Amygdala (tissue), 56 donors: ENCODE measurements at regions not wholly inside any gene's neighbourhood (a gene's known extent, or its start where the extent isn't known, plus 50 kb on each side); places are given as distances from the start of the nearest gene placed in this dataset.
A peak's percentile ranks its signal among the peaks of the same experiment; 100 is the strongest.
"Not testable (repeated sequence)": the region's sequence is repeated elsewhere in the genome, so short reads cannot be mapped to it uniquely, and the experiment has no call there.

Experiments used
- DNase-seq, 56 donors: peaks; one replicate each; lab custom pipeline; 2025; lab: John Stamatoyannopoulos, UW

- DNase-seq, result no peak
Observed at GRCh38 chr2:105691947-105692390, 52.7 kb upstream of the NCK2 start.

GRCh38 chr2:105690566-105690965 is 54.1 kb upstream of the NCK2 start:
- DNase-seq, result no peak

GRCh38 chr2:105689484-105689883 is 55.2 kb upstream of the NCK2 start:
- DNase-seq, result no peak

- DNase-seq, result no peak
Observed at GRCh38 chr2:105688946-105689345, 55.8 kb upstream of the NCK2 start.

GRCh38 chr2:105686588-105686987 is 58.1 kb upstream of the NCK2 start:
- no peak for DNase-seq

- DNase-seq, result peak in 1 of 56 donors; percentile 6
Observed at GRCh38 chr2:105683011-105683492, 61.7 kb upstream of the NCK2 start.

GRCh38 chr2:105682401-105682800 is 62.3 kb upstream of the NCK2 start:
- DNase-seq, result peak in 8 of 56 donors; percentile 6 to 22 (median 11)

GRCh38 chr2:105681927-105682326 is 62.8 kb upstream of the NCK2 start:
- no peak for DNase-seq

GRCh38 chr2:105680357-105680756 is 64.4 kb upstream of the NCK2 start:
- no peak for DNase-seq

- no peak for DNase-seq
Observed at GRCh38 chr2:105678346-105678745, 66.4 kb upstream of the NCK2 start.

- no peak for DNase-seq
Observed at GRCh38 chr2:105677901-105678300, 66.8 kb upstream of the NCK2 start.

- peak in 8 of 56 donors; percentile 8 to 32 (median 20) for DNase-seq
Observed at GRCh38 chr2:105675841-105676240, 68.9 kb upstream of the NCK2 start.

- DNase-seq, result no peak
Observed at GRCh38 chr2:105674859-105675541, 69.7 kb upstream of the NCK2 start.

GRCh38 chr2:105674401-105674800 is 70.3 kb upstream of the NCK2 start:
- DNase-seq, result no peak

GRCh38 chr2:105671156-105671555 is 73.6 kb upstream of the NCK2 start:
- peak in 1 of 56 donors; percentile 6 for DNase-seq

- DNase-seq, result no peak
Observed at GRCh38 chr2:105669384-105669891, 75.3 kb upstream of the NCK2 start.

- DNase-seq, result no peak
Observed at GRCh38 chr2:105665480-105665879, 79.2 kb upstream of the NCK2 start.

- no peak for DNase-seq
Observed at GRCh38 chr2:105660489-105660888, 84.2 kb upstream of the NCK2 start.

- DNase-seq, result not testable (repeated sequence)
Observed at GRCh38 chr2:105655723-105656606, 88.7 kb upstream of the NCK2 start.

GRCh38 chr2:105655244-105655643 is 89.5 kb upstream of the NCK2 start:
- DNase-seq, result no peak

- no peak for DNase-seq
Observed at GRCh38 chr2:105654474-105655004, 90.2 kb upstream of the NCK2 start.
